Esophagus squamous epithelium (tissue), 5 donors: ENCODE measurements at regions not wholly inside any gene's neighbourhood (a gene's known extent, or its start where the extent isn't known, plus 50 kb on each side); places are given as distances from the start of the nearest gene placed in this dataset.

Source experiments
- DNase-seq: peaks from one replicate; lab custom pipeline; 2025; lab: John Stamatoyannopoulos, UW
- H3K27ac ChIP-seq, 4 donors: fragments of 200-600 bp; sonication (generic); one replicate each; pipeline ENCODE4 v1.5.1; 2016 to 2019; ENCODE audit warnings: mild to moderate bottlenecking in 1 of 4
- H3K27me3 ChIP-seq, 4 donors: fragments of 200-600 bp; sonication (generic); 1 replicate in 3 of 4; 2 replicates in 1 of 4; pipeline versions ENCODE4 v1.5.1 to v1.6.0; 2017 to 2021; ENCODE audit warnings: antibody characterized with exemption in 1 of 4
- H3K36me3 ChIP-seq, 3 donors: fragments of 200-600 bp; sonication (generic); one replicate each; pipeline ENCODE4 v1.5.1; 2016 to 2019
- H3K4me1 ChIP-seq, 3 donors: fragments of 200-600 bp; sonication (generic); one replicate each; pipeline ENCODE4 v1.5.1; 2017 to 2019
- H3K4me3 ChIP-seq, 4 donors: fragments of 200-600 bp; sonication (generic); 1 replicate in 3 of 4; 2 replicates in 1 of 4; pipeline ENCODE4 v1.5.1; 2016 to 2019; ENCODE audit warnings: mild to moderate bottlenecking in 2 of 4, moderate library complexity in 1 of 4
- H3K9me3 ChIP-seq, 3 donors: fragments of 200-600 bp; sonication (generic); one replicate each; pipeline ENCODE4 v1.5.1; 2016 to 2019
- CTCF ChIP-seq, 6 experiments: fragments of 450-650 bp in 4 of 6; fragments of 200-600 bp in 2 of 6; sonication (generic) in 2 of 6; IDR thresholded peaks; one replicate each; pipeline ENCODE4 v1.5.1; 2016 to 2019; ENCODE audit warnings: antibody characterized with exemption in 6 of 6, mild to moderate bottlenecking in 4 of 6, moderate library complexity in 4 of 6
- POLR2A ChIP-seq, 4 donors: fragments of 450-650 bp; IDR thresholded peaks; one replicate each; pipeline ENCODE4 v1.6.1; 2017; ENCODE audit warnings: antibody characterized with exemption in 4 of 4, mild to moderate bottlenecking in 4 of 4, moderate library complexity in 3 of 4
- WGBS, 2 donors: methylation state at CpG; one replicate each; pipeline ENCODE4 v1.1.5; 2018; 5-methylcytosine and 5-hydroxymethylcytosine counted together
- intact Hi-C: fragments of 100-400 bp; cut with DNase I; formaldehyde crosslinking; loops from one replicate; pipeline ENCODE4 v1.15.0; 2022
- donor health status: DM: yes; HTN: yes; CAD: no.

GRCh38 chr10:62723375-62723774 is 81.1 kb upstream of the ADO start:
- no peak overlapping the region for H3K4me3 ChIP-seq
- intact Hi-C loops: no loop called here
- no peaks in the 10 kb centered on the region for H3K36me3 ChIP-seq
- H3K4me1 ChIP-seq: no peaks in the 10 kb centered on the region
- DNase-seq: no peak
- H3K27me3 ChIP-seq: no peaks in the 10 kb centered on the region
- no peaks in the 10 kb centered on the region for H3K9me3 ChIP-seq
- TF ChIP-seq CTCF (IDR thresholded peaks at IDR 0.05): no peak
- TF ChIP-seq POLR2A (IDR thresholded peaks at IDR 0.05): no peak
- H3K27ac ChIP-seq: no peak overlapping the region

GRCh38 chr10:62724465-62724864 is 80.1 kb upstream of the ADO start:
- Histone ChIP-seq H3K4me1 (no peaks in the 10 kb centered on the region), H3K9me3 (no peaks in the 10 kb centered on the region), H3K27ac (no peak overlapping the region), H3K36me3 (no peaks in the 10 kb centered on the region), H3K4me3 (no peak overlapping the region), H3K27me3 (no peaks in the 10 kb centered on the region)
- intact Hi-C loops: no loop called here
- no peak for DNase-seq
- TF ChIP-seq CTCF (IDR thresholded peaks at IDR 0.05) (no peak), POLR2A (IDR thresholded peaks at IDR 0.05) (no peak)
- WGBS, 2 donors: 86 to 93% methylated on average over 6 to 7 of the region's 7 CpGs

- WGBS, 2 donors: 63 to 76% methylated on average over 5 of the region's 5 CpGs
- Histone ChIP-seq H3K36me3 (no peaks in the 10 kb centered on the region), H3K27me3 (no peaks in the 10 kb centered on the region), H3K9me3 (no peaks in the 10 kb centered on the region), H3K4me3 (no peak overlapping the region), H3K27ac (no peak overlapping the region), H3K4me1 (no peaks in the 10 kb centered on the region)
- no peak for DNase-seq
- no peak for TF ChIP-seq CTCF (IDR thresholded peaks at IDR 0.05)
- no peak for TF ChIP-seq POLR2A (IDR thresholded peaks at IDR 0.05)
- intact Hi-C loops: no loop called here
Observed at GRCh38 chr10:62726142-62726541, 78.4 kb upstream of the ADO start.

GRCh38 chr10:62726638-62727037 is 77.9 kb upstream of the ADO start:
- no peaks in the 10 kb centered on the region for H3K36me3 ChIP-seq
- WGBS, 2 donors: 59 to 91% methylated on average over 2 of the region's 2 CpGs
- H3K9me3 ChIP-seq: no peaks in the 10 kb centered on the region
- no peaks in the 10 kb centered on the region for H3K27me3 ChIP-seq
- H3K27ac ChIP-seq: no peak overlapping the region
- intact Hi-C loops: no loop called here
- H3K4me1 ChIP-seq: no peaks in the 10 kb centered on the region
- no peak overlapping the region for H3K4me3 ChIP-seq
- no peak for DNase-seq
- TF ChIP-seq CTCF (IDR thresholded peaks at IDR 0.05) (no peak), POLR2A (IDR thresholded peaks at IDR 0.05) (no peak)

GRCh38 chr10:62727934-62728333 is 76.6 kb upstream of the ADO start:
- intact Hi-C loops: no loop called here
- DNase-seq: no peak
- no peaks in the 10 kb centered on the region for H3K27me3 ChIP-seq
- H3K4me3 ChIP-seq: no peak overlapping the region
- no peaks in the 10 kb centered on the region for H3K9me3 ChIP-seq
- H3K36me3 ChIP-seq: no peaks in the 10 kb centered on the region
- 90 to 100% methylated on average over 2 of the region's 2 CpGs for WGBS, 2 donors
- no peak overlapping the region for H3K27ac ChIP-seq
- no peak for TF ChIP-seq CTCF (IDR thresholded peaks at IDR 0.05)
- TF ChIP-seq POLR2A (IDR thresholded peaks at IDR 0.05): no peak
- no peaks in the 10 kb centered on the region for H3K4me1 ChIP-seq
